ENCODE measurements at regions not wholly inside any gene's neighbourhood (a gene's known extent, or its start where the extent isn't known, plus 50 kb on each side); places are given as distances from the start of the nearest gene placed in this dataset.

- TF ChIP-seq EP300 (IDR thresholded peaks at IDR 0.05) (no peak), TFCP2L1 (CRISPR knock-in tag; IDR thresholded peaks at IDR 0.05) (no peak), ZFP36 (IDR thresholded peaks at IDR 0.05; ENCODE audit: borderline replicate concordance, partially characterized antibody) (no peak), EHMT2 (IDR thresholded peaks at IDR 0.05; ENCODE audit: low read depth) (no peak), ZC3H11A (IDR thresholded peaks at IDR 0.05) (no peak), CHD2 (IDR thresholded peaks at IDR 0.05; ENCODE audit: low read length, partially characterized antibody) (no peak), ZSCAN20 (CRISPR knock-in tag; IDR thresholded peaks at IDR 0.05) (no peak)
Observed at GRCh38 chr7:31171984-31172383, 119.9 kb downstream of the ADCYAP1R1 start (continued).

DNA sequence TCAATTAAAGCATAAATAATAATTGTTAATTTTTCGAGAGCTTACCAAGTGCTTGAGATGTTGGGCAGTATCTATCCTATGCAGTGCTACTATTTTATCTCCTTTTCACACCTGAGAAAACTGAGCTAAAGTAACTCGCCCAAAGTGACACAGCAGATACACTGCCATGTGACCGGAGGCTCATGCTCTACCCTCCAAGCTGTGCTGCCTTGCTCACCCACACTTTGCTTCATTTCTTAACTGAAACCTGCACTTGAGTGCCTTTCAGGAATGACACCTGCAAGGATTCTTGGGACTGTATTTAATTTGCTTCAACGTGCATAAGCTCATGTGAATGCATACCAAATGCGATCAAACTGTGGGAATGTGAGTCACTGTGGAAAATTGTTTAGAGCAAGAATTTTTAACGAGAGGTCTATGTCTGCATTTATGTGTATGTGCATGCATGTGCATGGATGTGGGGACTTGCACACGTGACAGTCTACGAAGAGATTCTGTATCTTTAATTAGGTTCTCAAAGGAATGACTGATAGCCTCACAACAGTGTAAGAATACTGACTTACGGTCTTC, 119.2 kb downstream of the ADCYAP1R1 start:
- Histone ChIP-seq H3K4me1 (no peaks in the 10 kb centered on the region), H3K4me3 (no peak overlapping the region), H3K4me2 (no peak overlapping the region), H3K9me3 (no peaks in the 10 kb centered on the region), H3K27ac (no peak overlapping the region)
- no peak for DNase-seq (ENCODE audit: low read depth in 1 of 2, low spot score in 1 of 2)
- ChIA-PET CTCF (interaction anchor here (0.8 to 1.2 kb wide), 5 partner anchors 21 to 566 kb away, joined by 3 to 4 read pairs (median 3); no protein-coding TSS in a partner anchor), POLR2A (no interaction called here)
- ATAC-seq: no peak
- 4% methylated on average over 9 of the region's 9 CpGs for WGBS (ENCODE audit: missing lambda C conversion rate)
- TF ChIP-seq SREBF2 (IDR thresholded peaks at IDR 0.05) (no peak), CHD2 (IDR thresholded peaks at IDR 0.05; ENCODE audit: low read length, partially characterized antibody) (no peak), BHLHE40 (IDR thresholded peaks at IDR 0.05; ENCODE audit: low read depth, low read length) (no peak), KDM5A (IDR thresholded peaks at IDR 0.05) (no peak), ESRRA (IDR thresholded peaks at IDR 0.05; ENCODE audit: borderline replicate concordance, low read length) (no peak), JUN (IDR thresholded peaks at IDR 0.05) (no peak), ZFP36 (IDR thresholded peaks at IDR 0.05; ENCODE audit: borderline replicate concordance, partially characterized antibody) (no peak), HOXA7 (CRISPR knock-in tag; IDR thresholded peaks at IDR 0.05) (no peak), FOXS1 (CRISPR knock-in tag; IDR thresholded peaks at IDR 0.05) (no peak), NPAS2 (CRISPR knock-in tag; IDR thresholded peaks at IDR 0.05; ENCODE audit: borderline replicate concordance) (no peak), HMGXB4 (CRISPR knock-in tag; IDR thresholded peaks at IDR 0.05; ENCODE audit: borderline replicate concordance) (no peak), CEBPB (IDR thresholded peaks at IDR 0.05) (no peak), RFX5 (IDR thresholded peaks at IDR 0.05) (no peak), PHF8 (IDR thresholded peaks at IDR 0.05; ENCODE audit: borderline replicate concordance, low read depth) (no peak), ZC3H11A (IDR thresholded peaks at IDR 0.05) (no peak), E2F6 (IDR thresholded peaks at IDR 0.05; ENCODE audit: borderline replicate concordance, low read depth) (no peak), MAFK (IDR thresholded peaks at IDR 0.05; ENCODE audit: partially characterized antibody) (no peak), RNF2 (IDR thresholded peaks at IDR 0.05; ENCODE audit: borderline replicate concordance, low read depth) (no peak)
- FAIRE-seq: no peak

All from A549 (cell line).